Activated CD4-positive, alpha-beta T cell treated with anti-CD3 and anti-CD28 coated beads, Interleukin-10, Interleukin-2, amounts not matched to agents 100 ng/mL and 50 ng/mL, durations not matched to agents 16 hours and 8 hours (primary cell): ENCODE measurements at regions not wholly inside any gene's neighbourhood (a gene's known extent, or its start where the extent isn't known, plus 50 kb on each side); places are given as distances from the start of the nearest gene placed in this dataset.
A peak's percentile ranks its signal among the peaks of the same experiment; 100 is the strongest.

Experiments used
- DNase-seq: peaks from one replicate; pipeline ENCODE4 v3.0.0-alpha.2; 2020

- DNase-seq = no peak
Observed at GRCh38 chr15:35663956-35664355, 118.0 kb upstream of the DPH6 start.

- DNase-seq = no peak
Observed at GRCh38 chr15:35665896-35666536, 120.1 kb upstream of the DPH6 start.

GRCh38 chr15:35667908-35668307 lies 121.9 kb upstream of the DPH6 start:
- no peak for DNase-seq

GRCh38 chr15:35669021-35669420 lies 123.1 kb upstream of the DPH6 start:
- DNase-seq = no peak

GRCh38 chr15:35669432-35670045 lies 123.6 kb upstream of the DPH6 start:
- DNase-seq = no peak

GRCh38 chr15:35671197-35671596 lies 125.2 kb upstream of the DPH6 start:
- DNase-seq = no peak

- DNase-seq = no peak
Observed at GRCh38 chr15:35671981-35672380, 126.0 kb upstream of the DPH6 start.

GRCh38 chr15:35673093-35673684 lies 127.2 kb upstream of the DPH6 start:
- peak; percentile 84 for DNase-seq

GRCh38 chr15:35674873-35675781 lies 129.2 kb upstream of the DPH6 start:
- no peak for DNase-seq

GRCh38 chr15:35678774-35679173 lies 132.8 kb upstream of the DPH6 start:
- DNase-seq = no peak

GRCh38 chr15:35679186-35679585 lies 133.2 kb upstream of the DPH6 start:
- no peak for DNase-seq

- DNase-seq = no peak
Observed at GRCh38 chr15:35680951-35681350, 135.0 kb upstream of the DPH6 start.

- no peak for DNase-seq
Observed at GRCh38 chr15:35686347-35686746, 140.4 kb upstream of the DPH6 start.

GRCh38 chr15:35689266-35689665 lies 143.3 kb upstream of the DPH6 start:
- DNase-seq = no peak

GRCh38 chr15:35690089-35690488 lies 144.1 kb upstream of the DPH6 start:
- no peak for DNase-seq

- no peak for DNase-seq
Observed at GRCh38 chr15:35690698-35691116, 144.7 kb upstream of the DPH6 start.

- DNase-seq = no peak
Observed at GRCh38 chr15:35691173-35691761, 145.3 kb upstream of the DPH6 start.

- no peak for DNase-seq
Observed at GRCh38 chr15:35691891-35692867, 146.2 kb upstream of the DPH6 start.

GRCh38 chr15:35693286-35693685 lies 147.3 kb upstream of the DPH6 start:
- DNase-seq = no peak

GRCh38 chr15:35693886-35694285 lies 147.9 kb upstream of the DPH6 start:
- DNase-seq = no peak

GRCh38 chr15:35695003-35695402 lies 149.0 kb upstream of the DPH6 start:
- no peak for DNase-seq

- DNase-seq = no peak
Observed at GRCh38 chr15:35696767-35697231, 150.8 kb upstream of the DPH6 start.
